ENCODE measurements at regions not wholly inside any gene's neighbourhood (a gene's known extent, or its start where the extent isn't known, plus 50 kb on each side); places are given as distances from the start of the nearest gene placed in this dataset.

DNA sequence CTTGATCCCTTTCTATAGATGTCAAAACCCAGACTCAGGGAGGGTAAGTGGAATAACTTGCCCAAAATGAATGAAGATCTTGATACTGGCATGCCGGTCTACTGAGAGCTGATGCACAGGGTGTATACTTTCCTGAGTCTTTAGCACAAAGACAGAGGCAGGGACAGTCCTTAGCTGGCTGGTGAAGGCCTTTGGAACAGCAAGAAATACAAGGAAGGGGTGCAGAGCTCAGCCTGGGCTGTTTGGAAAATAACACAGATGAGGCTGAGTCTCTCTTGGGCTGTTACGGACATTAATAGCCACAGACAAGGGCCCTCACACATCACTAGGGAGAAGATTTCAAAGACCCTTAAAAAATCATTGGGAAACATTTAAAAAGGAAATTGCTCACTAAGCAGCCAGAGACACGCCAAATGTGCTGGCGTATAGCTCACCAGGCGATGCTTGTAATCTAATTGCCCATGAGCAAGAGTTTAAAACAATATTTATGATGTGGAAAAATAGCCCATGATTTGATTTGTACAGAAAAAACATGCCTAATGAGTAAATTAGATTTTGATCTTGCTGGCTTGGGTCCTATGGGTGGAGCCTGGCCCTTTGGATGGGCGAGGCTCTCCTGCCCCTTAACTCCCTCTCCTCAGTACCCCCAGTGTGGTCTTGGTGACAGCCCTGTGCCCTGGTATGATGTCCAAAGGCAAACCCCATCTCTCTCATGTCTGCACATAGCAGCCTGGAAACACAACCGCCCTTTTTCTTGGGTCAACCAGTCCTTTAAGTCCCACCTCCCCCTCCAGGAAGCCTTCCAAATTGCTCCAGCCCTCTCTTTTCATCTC, 81.8 kb upstream of the MRPS22 start:
- WGBS, 2 donors = 92 to 94% methylated on average over 7 of the region's 7 CpGs
- Histone ChIP-seq H3K4me1 (peaks cover 13% of the 10 kb centered on the region), H3K4me3 (no peak overlapping the region), H3K27ac (no peak overlapping the region), H3K36me3 (replicated peaks in 1 of 2; ENCODE audit: insufficient read depth in 1 of 2, low read depth in 2 of 2) (no peaks in the 10 kb centered on the region), H3K9me3 (no peaks in the 10 kb centered on the region), H3K27me3 (no peaks in the 10 kb centered on the region)
- ATAC-seq (no peak), DNase-seq (peak in 1 of 4 donors; percentile 0)
- intact Hi-C loops (cut with DNase I) = no loop called here
- TF ChIP-seq CTCF (IDR thresholded peaks at IDR 0.05) = no peak
- TF ChIP-seq POLR2A (IDR thresholded peaks at IDR 0.05) = no peak

DNA sequence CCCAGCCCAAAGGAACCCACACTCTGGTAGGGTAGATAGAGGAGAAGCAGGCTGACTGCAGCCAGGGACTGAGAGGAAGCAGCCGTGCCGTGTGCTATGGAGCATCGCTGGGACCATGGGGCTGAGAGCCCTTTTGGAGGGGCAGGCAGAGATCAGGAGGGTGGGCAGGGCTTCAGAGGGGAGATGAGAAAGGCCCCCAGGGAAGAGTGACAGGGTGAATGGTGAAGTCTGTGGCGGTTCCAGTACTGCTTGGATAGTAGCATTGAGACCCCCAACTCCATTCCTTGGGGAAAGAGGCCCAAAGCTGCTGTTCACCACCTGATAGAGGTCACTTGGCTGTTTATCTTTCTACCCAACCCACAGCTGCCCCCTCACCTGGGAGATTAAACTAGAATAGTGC, 80.0 kb upstream of the MRPS22 start:
- H3K27ac ChIP-seq = no peak overlapping the region
- ATAC-seq (no peak), DNase-seq (peak in 1 of 4 donors; percentile 1)
- no peak overlapping the region for H3K4me3 ChIP-seq
- H3K36me3 ChIP-seq (replicated peaks in 1 of 2; ENCODE audit: insufficient read depth in 1 of 2, low read depth in 2 of 2) = no peaks in the 10 kb centered on the region
- no peak for TF ChIP-seq CTCF (IDR thresholded peaks at IDR 0.05)
- TF ChIP-seq POLR2A (IDR thresholded peaks at IDR 0.05) = no peak
- no peaks in the 10 kb centered on the region for H3K9me3 ChIP-seq
- WGBS, 2 donors = 94 to 96% methylated on average over 4 of the region's 4 CpGs
- peaks cover 32% of the 10 kb centered on the region for H3K4me1 ChIP-seq
- H3K27me3 ChIP-seq = no peaks in the 10 kb centered on the region
- intact Hi-C loops (cut with DNase I) = no loop called here

DNA sequence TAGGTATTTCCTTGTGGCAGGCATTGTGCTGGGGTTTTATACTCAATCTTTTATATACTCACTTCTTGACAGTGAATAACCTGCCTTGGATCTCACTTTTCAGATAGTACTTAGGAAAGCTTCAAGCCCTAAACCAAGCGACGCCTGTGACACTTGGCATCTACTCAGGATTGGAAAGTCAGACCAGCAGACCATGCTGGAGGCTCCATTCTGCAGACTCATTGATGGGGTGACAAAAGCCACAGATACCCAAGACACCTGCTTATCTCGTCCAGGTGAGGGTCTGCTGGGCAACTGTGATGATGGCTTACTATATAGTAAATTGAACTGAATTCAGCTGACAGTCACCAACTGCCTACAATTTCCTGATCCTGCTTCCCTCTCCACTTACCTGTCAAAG, 79.4 kb upstream of the MRPS22 start:
- H3K27me3 ChIP-seq = no peaks in the 10 kb centered on the region
- no peaks in the 10 kb centered on the region for H3K9me3 ChIP-seq
- 87 to 90% methylated on average over 3 of the region's 3 CpGs for WGBS, 2 donors
- intact Hi-C loops (cut with DNase I) = no loop called here
- no peak overlapping the region for H3K27ac ChIP-seq
- H3K4me1 ChIP-seq = peaks cover 31% of the 10 kb centered on the region
- H3K36me3 ChIP-seq (replicated peaks in 1 of 2; ENCODE audit: insufficient read depth in 1 of 2, low read depth in 2 of 2) = no peaks in the 10 kb centered on the region
- no peak overlapping the region for H3K4me3 ChIP-seq
- TF ChIP-seq CTCF (IDR thresholded peaks at IDR 0.05) (no peak), POLR2A (IDR thresholded peaks at IDR 0.05) (no peak)
- ATAC-seq (no peak), DNase-seq (peak in 1 of 4 donors; percentile 4)

DNA sequence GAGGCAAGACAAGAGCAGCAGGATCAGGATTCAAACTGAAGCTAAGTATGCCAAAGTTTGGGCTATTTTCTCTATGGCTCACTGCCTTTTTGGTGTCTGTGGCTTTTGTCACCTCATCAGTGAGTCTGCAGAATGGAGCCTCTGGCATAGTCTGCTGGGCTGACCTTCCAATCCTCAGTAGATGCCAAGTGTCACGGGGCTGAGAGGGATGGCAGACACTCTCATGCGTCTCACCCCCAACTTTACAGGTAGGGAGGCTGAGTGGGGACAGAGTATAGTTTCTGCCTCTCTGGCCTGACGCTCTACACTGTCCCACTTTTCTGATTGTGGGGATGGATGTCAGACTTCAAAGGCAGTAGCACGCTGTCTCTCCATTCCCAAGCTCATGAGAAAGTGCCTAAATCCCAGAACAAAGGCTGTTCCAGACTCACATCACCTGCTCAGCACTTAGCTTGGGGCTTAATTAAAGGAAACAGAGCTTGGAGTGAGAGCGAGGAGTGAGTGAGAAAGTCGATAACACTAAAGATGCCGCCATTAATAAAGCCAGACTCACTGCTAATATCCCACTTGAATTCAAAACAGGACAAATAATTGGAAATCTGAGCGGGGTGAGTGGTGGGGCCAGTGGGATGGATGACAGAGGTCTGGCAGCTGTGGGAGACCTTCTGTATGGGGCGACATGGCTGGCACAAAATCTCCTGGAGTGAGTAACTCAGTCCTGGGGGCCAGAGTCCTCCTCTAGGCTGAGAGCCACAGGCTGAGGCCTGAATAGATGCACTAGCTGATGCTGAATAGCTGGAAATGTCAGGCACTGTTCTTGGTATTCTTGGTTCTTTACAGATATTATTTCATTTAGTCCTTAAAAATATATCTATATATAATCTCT, 78.4 kb upstream of the MRPS22 start:
- intact Hi-C loops (cut with DNase I) = no loop called here
- H3K27ac ChIP-seq = no peak overlapping the region
- no peaks in the 10 kb centered on the region for H3K27me3 ChIP-seq
- no peak for ATAC-seq
- 84 to 86% methylated on average over 9 of the region's 9 CpGs for WGBS, 2 donors
- H3K36me3 ChIP-seq (replicated peaks in 1 of 2; ENCODE audit: insufficient read depth in 1 of 2, low read depth in 2 of 2) = no peaks in the 10 kb centered on the region
- no peak overlapping the region for H3K4me3 ChIP-seq
- TF ChIP-seq POLR2A (IDR thresholded peaks at IDR 0.05) (no peak), CTCF (IDR thresholded peaks at IDR 0.05) (no peak)
- no peaks in the 10 kb centered on the region for H3K9me3 ChIP-seq
- peaks cover 23% of the 10 kb centered on the region for H3K4me1 ChIP-seq
- DNase-seq = peak in 1 of 4 donors; percentile 6
